HuH-7 (cell line): ENCODE measurements at regions not wholly inside any gene's neighbourhood (a gene's known extent, or its start where the extent isn't known, plus 50 kb on each side); places are given as distances from the start of the nearest gene placed in this dataset.

Experiments
- DNase-seq: peaks from one replicate; pipeline ENCODE4 v3.0.0; 2011; ENCODE audit warnings: low spot score

GRCh38 chr9:107644733-107645463 lies 155.3 kb upstream of the KLF4 start:
- no peak for DNase-seq

GRCh38 chr9:107639426-107639825 lies 149.9 kb upstream of the KLF4 start:
- DNase-seq: no peak

- DNase-seq: no peak
Observed at GRCh38 chr9:107638521-107639310, 149.1 kb upstream of the KLF4 start.

GRCh38 chr9:107637421-107638420 lies 148.2 kb upstream of the KLF4 start:
- DNase-seq: peak; percentile 76

GRCh38 chr9:107636571-107637381 lies 147.2 kb upstream of the KLF4 start:
- no peak for DNase-seq

- DNase-seq: no peak
Observed at GRCh38 chr9:107635803-107636174, 146.2 kb upstream of the KLF4 start.

GRCh38 chr9:107635101-107635802 lies 145.7 kb upstream of the KLF4 start:
- DNase-seq: no peak

- no peak for DNase-seq
Observed at GRCh38 chr9:107633406-107633805, 143.8 kb upstream of the KLF4 start.

- no peak for DNase-seq
Observed at GRCh38 chr9:107632661-107633060, 143.1 kb upstream of the KLF4 start.

- no peak for DNase-seq
Observed at GRCh38 chr9:107632216-107632615, 142.6 kb upstream of the KLF4 start.

GRCh38 chr9:107631788-107632187 lies 142.2 kb upstream of the KLF4 start:
- no peak for DNase-seq

GRCh38 chr9:107630156-107630555 lies 140.6 kb upstream of the KLF4 start:
- DNase-seq: no peak

GRCh38 chr9:107628444-107628843 lies 138.9 kb upstream of the KLF4 start:
- no peak for DNase-seq

- no peak for DNase-seq
Observed at GRCh38 chr9:107627781-107628180, 138.2 kb upstream of the KLF4 start.

- DNase-seq: no peak
Observed at GRCh38 chr9:107626118-107626517, 136.5 kb upstream of the KLF4 start.

GRCh38 chr9:107625383-107625984 lies 135.9 kb upstream of the KLF4 start:
- no peak for DNase-seq

GRCh38 chr9:107624234-107624948 lies 134.8 kb upstream of the KLF4 start:
- no peak for DNase-seq

- DNase-seq: no peak
Observed at GRCh38 chr9:107621436-107621835, 131.9 kb upstream of the KLF4 start.

- no peak for DNase-seq
Observed at GRCh38 chr9:107620801-107621200, 131.2 kb upstream of the KLF4 start.

- no peak for DNase-seq
Observed at GRCh38 chr9:107620236-107620635, 130.7 kb upstream of the KLF4 start.
